ENCODE measurements at regions not wholly inside any gene's neighbourhood (a gene's known extent, or its start where the extent isn't known, plus 50 kb on each side); places are given as distances from the start of the nearest gene placed in this dataset.
"Not testable (repeated sequence)": the region's sequence is repeated elsewhere in the genome, so short reads cannot be mapped to it uniquely, and the experiment has no call there.

- no peaks in the 10 kb centered on the region for H3K4me1 ChIP-seq
- H3K4me3 ChIP-seq = no peak overlapping the region
- no peak overlapping the region for H3K27ac ChIP-seq
- no peak for DNase-seq (ENCODE audit: extremely low spot score in 2 of 2)
- intact Hi-C loops (cut with DNase I) = no loop called here
- no peaks in the 10 kb centered on the region for H3K9me3 ChIP-seq
- TF ChIP-seq CTCF (IDR thresholded peaks at IDR 0.05) = no peak
- H3K36me3 ChIP-seq = no peaks in the 10 kb centered on the region
- H3K27me3 ChIP-seq = no peaks in the 10 kb centered on the region
These were observed 111.8 kb upstream of the TLE1 start for GRCh38 chr9:81801190-81801589.

- no peak overlapping the region for H3K27ac ChIP-seq
- no peak overlapping the region for H3K4me3 ChIP-seq
- no peak for DNase-seq (ENCODE audit: extremely low spot score in 2 of 2)
- no peaks in the 10 kb centered on the region for H3K27me3 ChIP-seq
- no peaks in the 10 kb centered on the region for H3K9me3 ChIP-seq
- TF ChIP-seq CTCF (IDR thresholded peaks at IDR 0.05) = no peak
- TF ChIP-seq POLR2A (IDR thresholded peaks at IDR 0.05) = no peak
- no peak for TF ChIP-seq POLR2AphosphoS5 (IDR thresholded peaks at IDR 0.05; ENCODE audit: insufficient read depth in 1 of 2, low read depth in 1 of 2)
- intact Hi-C loops (cut with DNase I) = no loop called here
- H3K36me3 ChIP-seq = no peaks in the 10 kb centered on the region
- H3K4me1 ChIP-seq = no peaks in the 10 kb centered on the region
These were observed 115.0 kb upstream of the TLE1 start for GRCh38 chr9:81804306-81804705.

GRCh38 chr9:81811688-81812087 is 116.5 kb upstream of the SPATA31D4 start:
- H3K9me3 ChIP-seq; H3K27me3 ChIP-seq; DNase-seq (ENCODE audit: extremely low spot score in 2 of 2); H3K27ac ChIP-seq; intact Hi-C loops (cut with DNase I); H3K36me3 ChIP-seq; H3K4me1 ChIP-seq; H3K4me3 ChIP-seq: not testable (repeated sequence)

GRCh38 chr9:81814401-81814793 is 113.8 kb upstream of the SPATA31D4 start:
- Histone ChIP-seq H3K4me1 (no peaks in the 10 kb centered on the region), H3K4me3 (no peak overlapping the region), H3K9me3 (no peaks in the 10 kb centered on the region), H3K27ac (no peak overlapping the region), H3K27me3 (no peaks in the 10 kb centered on the region), H3K36me3 (no peaks in the 10 kb centered on the region)
- intact Hi-C loops (cut with DNase I) = no loop called here
- DNase-seq (ENCODE audit: extremely low spot score in 2 of 2) = no peak
- TF ChIP-seq CTCF (IDR thresholded peaks at IDR 0.05) (no peak), POLR2AphosphoS5 (IDR thresholded peaks at IDR 0.05; ENCODE audit: insufficient read depth in 1 of 2, low read depth in 1 of 2) (no peak), POLR2A (IDR thresholded peaks at IDR 0.05) (no peak)

GRCh38 chr9:81814794-81815464 is 113.3 kb upstream of the SPATA31D4 start:
- H3K36me3 ChIP-seq = no peaks in the 10 kb centered on the region
- TF ChIP-seq POLR2A (IDR thresholded peaks at IDR 0.05) (no peak), CTCF (IDR thresholded peaks at IDR 0.05) (no peak), POLR2AphosphoS5 (IDR thresholded peaks at IDR 0.05; ENCODE audit: insufficient read depth in 1 of 2, low read depth in 1 of 2) (no peak)
- peaks cover 4% of the 10 kb centered on the region for H3K4me1 ChIP-seq
- no peaks in the 10 kb centered on the region for H3K9me3 ChIP-seq
- DNase-seq (ENCODE audit: extremely low spot score in 2 of 2) = no peak
- H3K4me3 ChIP-seq = no peak overlapping the region
- no peak overlapping the region for H3K27ac ChIP-seq
- H3K27me3 ChIP-seq = no peaks in the 10 kb centered on the region
- intact Hi-C loops (cut with DNase I) = no loop called here

All from vagina (tissue), 2 donors.